Coronary artery (tissue), 2 donors: ENCODE measurements at regions not wholly inside any gene's neighbourhood (a gene's known extent, or its start where the extent isn't known, plus 50 kb on each side); places are given as distances from the start of the nearest gene placed in this dataset.
"Not testable (repeated sequence)": the region's sequence is repeated elsewhere in the genome, so short reads cannot be mapped to it uniquely, and the experiment has no call there.

Experiments
- DNase-seq: peaks from one replicate; pipeline ENCODE4 v3.0.0-alpha.2; 2017; ENCODE audit warnings: low spot score
- H3K27ac ChIP-seq, 2 donors: fragments of 200-600 bp; sonication (generic); one replicate each; pipeline ENCODE4 v1.5.1; 2016 to 2019
- H3K4me3 ChIP-seq: fragments of 200-600 bp; sonication (generic); 2 replicates; pipeline ENCODE4 v1.5.1; 2016; ENCODE audit warnings: mild to moderate bottlenecking, moderate library complexity
- TF ChIP-seq, protein P1 (sequence below): fragments of 200-600 bp; sonication (generic); IDR thresholded peaks from one replicate; pipeline ENCODE4 v1.5.1; 2019; ENCODE audit warnings: antibody characterized with exemption

DNA sequence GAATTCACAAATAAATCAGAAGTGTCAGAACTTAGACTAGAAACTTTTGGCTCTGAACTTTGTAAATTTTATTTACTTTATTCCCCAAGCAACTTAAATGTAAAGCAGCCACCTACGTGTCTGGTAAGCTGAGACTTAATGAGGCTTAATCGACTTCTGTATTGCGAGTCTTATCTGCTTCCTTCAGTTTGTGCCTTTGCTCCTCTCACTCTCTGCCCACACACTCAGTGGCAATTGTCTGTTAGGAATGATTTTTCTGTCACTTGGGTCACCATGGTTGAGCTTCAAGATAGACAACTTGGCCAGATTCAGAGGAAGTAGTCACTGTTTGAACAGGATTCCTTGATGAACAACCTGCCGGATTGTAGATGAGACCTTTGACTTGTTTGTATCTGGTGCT, 691.4 kb upstream of the FSHR start:
- TF ChIP-seq, protein P1, sequence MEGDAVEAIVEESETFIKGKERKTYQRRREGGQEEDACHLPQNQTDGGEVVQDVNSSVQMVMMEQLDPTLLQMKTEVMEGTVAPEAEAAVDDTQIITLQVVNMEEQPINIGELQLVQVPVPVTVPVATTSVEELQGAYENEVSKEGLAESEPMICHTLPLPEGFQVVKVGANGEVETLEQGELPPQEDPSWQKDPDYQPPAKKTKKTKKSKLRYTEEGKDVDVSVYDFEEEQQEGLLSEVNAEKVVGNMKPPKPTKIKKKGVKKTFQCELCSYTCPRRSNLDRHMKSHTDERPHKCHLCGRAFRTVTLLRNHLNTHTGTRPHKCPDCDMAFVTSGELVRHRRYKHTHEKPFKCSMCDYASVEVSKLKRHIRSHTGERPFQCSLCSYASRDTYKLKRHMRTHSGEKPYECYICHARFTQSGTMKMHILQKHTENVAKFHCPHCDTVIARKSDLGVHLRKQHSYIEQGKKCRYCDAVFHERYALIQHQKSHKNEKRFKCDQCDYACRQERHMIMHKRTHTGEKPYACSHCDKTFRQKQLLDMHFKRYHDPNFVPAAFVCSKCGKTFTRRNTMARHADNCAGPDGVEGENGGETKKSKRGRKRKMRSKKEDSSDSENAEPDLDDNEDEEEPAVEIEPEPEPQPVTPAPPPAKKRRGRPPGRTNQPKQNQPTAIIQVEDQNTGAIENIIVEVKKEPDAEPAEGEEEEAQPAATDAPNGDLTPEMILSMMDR = no peak
- no peak for DNase-seq
- Histone ChIP-seq H3K27ac (no peak overlapping the region), H3K4me3 (no peak overlapping the region)

DNA sequence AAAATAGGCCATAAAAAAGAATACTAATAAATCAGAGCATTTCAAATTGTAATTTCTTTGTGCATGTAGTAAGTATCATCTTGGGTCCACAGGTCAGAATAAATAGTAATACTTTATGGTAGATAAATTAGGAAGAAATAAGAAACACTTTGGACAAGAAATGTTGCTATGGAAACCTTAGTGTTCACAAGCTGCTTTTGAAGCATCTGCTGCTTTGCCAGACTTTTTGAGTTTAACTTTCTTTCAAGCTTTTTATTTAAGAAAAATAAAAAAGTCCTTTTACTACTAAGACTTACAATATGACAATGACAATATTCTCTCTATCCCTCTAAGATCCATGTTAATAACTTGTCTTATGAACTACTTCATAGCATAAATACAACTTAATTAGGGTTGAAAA, 690.7 kb upstream of the FSHR start:
- Histone ChIP-seq H3K27ac (no peak overlapping the region), H3K4me3 (no peak overlapping the region)
- TF ChIP-seq, protein P1 = no peak
- DNase-seq = no peak

DNA sequence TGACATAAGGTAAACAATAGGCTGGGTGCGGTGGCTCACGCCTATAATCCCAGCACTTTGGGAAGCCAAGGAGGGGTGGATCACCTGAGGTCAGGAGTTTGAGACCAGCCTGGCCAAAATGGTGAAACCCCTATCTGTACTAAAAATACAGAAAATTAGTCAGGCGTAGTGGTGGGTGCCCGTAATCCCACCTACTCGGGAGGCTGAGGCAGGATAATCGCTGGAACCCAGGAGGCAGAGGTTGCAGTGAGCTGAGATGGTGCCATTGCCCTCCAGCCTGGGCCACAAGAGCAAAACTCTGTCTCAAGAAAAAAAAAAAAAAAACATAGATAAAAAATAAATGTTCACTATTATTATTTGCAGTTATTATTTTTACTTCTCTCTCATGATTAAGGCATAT, 689.8 kb upstream of the FSHR start:
- not testable (repeated sequence) for DNase-seq, H3K4me3 ChIP-seq, H3K27ac ChIP-seq

DNA sequence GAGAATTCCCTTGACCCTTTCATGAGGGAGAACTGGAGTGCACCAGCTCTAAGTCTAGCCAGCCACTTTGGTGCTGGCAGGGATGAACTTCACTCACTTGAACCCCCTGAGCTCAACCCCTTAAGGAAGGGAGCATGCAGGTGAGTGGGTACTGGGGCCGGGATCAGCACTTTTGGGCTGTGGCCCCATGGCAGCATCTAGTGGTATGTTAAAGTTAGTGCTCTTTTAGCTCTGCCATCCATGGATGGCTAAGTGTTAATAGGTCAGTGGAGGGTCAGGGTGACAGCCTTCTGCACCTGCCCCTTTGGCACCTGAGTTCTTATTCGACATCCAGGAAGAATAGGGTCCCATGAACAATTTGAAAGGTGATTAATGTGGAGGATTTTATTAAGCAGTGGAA, 689.0 kb upstream of the FSHR start:
- DNase-seq = no peak
- TF ChIP-seq, protein P1 = no peak
- H3K4me3 ChIP-seq = no peak overlapping the region
- H3K27ac ChIP-seq = no peak overlapping the region

DNA sequence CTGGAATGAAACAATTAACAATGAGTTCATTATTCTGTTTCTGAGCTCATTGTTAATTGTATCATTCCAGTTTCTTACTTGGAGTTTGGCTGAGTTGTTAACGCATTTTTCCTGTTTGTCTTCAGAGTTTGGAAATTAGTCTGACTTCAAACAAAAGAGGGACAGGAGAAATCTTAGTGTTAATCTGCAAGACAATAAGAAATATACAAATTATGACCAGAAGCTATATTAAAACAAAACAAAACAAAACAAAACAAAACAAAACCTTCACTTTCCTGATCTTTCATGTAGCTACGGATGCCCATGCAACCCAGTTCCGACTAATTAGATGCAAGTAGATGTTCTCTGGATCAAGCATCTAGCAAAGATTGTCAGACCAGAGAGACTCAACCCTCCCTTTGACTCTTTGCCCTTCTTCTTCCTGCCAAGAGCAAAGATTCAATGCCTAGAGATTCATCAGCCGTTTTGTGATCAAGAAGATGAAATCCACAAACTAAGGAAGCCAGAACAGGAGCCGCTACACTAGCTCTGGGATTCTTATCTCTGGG, 686.2 kb upstream of the FSHR start:
- Histone ChIP-seq H3K27ac (no peak overlapping the region), H3K4me3 (no peak overlapping the region)
- no peak for DNase-seq
- TF ChIP-seq, protein P1 = no peak

DNA sequence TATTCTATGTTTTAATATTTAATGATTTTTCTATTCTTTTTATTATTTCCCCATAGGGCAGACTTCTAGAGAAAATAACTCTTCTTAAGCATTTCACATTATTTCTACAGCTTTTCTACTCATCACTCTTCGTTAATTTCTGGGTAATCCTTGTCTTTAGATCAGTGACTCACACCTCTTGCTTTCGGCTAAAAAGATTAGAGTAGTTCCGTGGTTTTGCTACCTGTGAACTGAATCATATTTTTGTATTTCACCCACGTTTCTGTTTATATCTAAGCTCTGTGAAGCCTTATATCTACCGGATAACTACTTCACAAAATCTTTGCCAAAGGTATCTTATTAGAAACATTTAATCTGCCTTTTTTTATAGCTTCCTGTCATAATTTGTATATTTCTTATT, 685.5 kb upstream of the FSHR start:
- DNase-seq = no peak
- Histone ChIP-seq H3K4me3 (no peak overlapping the region), H3K27ac (no peak overlapping the region)
- TF ChIP-seq, protein P1 = no peak

DNA sequence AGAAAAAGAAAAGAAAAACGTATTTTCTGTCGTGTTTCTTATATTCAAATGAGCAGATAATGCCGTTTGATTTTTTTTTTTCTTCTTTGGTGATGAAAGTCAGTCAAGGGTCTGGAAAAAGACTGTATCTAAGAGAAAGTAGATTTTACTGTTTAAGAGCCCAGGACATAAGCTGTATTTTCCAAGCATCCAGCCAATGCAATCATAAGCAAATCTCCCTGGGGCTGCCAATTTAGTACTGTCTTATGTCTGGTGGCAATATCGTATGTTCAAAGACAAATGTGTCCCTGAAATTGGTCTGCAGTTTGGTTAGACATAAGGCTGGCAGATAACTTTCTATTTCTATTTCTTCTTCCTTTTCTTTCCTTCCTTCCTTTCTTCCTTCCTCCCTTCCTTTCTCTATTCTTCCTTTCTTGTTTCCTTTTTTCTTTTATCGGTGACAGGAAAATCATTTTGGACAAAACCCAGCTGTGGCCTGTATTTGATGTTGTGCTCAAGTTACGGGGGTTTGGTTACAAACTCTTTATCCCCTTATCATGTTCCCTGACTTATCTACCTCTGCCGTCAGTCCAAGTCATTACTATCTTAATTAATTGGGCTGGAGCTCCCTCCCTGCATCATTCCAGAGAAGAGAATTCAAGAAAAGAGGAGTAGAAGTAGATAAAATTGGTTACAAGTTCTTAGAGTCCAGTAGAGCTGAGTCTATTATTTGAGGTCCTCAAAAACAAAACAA, 683.4 kb upstream of the FSHR start:
- DNase-seq = no peak
- no peak overlapping the region for H3K27ac ChIP-seq
- no peak overlapping the region for H3K4me3 ChIP-seq
- TF ChIP-seq, protein P1 = no peak
